ENCODE measurements at regions not wholly inside any gene's neighbourhood (a gene's known extent, or its start where the extent isn't known, plus 50 kb on each side); places are given as distances from the start of the nearest gene placed in this dataset.
"Not testable (repeated sequence)": the region's sequence is repeated elsewhere in the genome, so short reads cannot be mapped to it uniquely, and the experiment has no call there.

DNA sequence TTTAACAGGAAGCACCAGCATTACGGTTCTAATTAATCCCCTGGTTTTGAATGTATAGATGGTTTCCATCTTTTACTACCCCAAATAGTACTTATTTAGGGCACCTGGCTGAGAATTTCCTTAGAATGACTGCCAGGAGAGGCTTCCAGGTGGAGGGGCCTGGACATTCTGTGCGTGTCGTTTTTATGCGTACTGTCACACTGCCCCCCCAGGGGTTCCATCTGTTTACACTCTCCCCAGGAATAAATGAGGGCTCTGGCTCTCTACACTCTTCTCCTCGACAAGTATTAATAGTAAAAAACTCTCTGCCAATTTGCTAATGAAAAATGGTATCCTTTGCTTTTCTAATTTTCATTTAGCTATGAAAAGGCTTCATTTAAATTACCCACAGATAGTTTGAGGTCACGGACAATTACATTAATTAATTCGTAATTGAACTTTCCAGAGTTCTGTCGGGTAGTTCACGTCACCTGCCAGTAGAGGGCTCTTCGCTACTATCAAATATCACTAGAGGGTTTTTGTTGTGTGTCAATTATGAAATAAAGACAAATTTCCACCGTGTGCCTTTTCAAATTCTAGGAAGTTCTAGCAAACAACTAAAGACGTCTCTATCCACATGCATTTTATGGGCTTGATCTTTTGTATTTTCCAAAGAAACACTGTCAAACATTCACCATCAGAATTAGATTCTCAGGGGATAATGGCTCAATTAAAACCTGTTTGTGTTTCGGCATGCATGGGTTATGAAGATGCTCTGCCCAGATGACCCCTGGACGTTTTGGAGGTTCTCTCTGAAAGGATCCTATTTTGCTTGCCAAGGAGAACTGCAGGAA lies 88.8 kb upstream of the ASB18 start:
- DNase-seq (ENCODE audit: low spot score): peak; percentile 64
- peak; percentile 72 for TF ChIP-seq CTCF (IDR thresholded peaks at IDR 0.05; ENCODE audit: extremely low read depth, insufficient read depth, missing control alignments)
- in situ Hi-C loops (cut with MboI; ENCODE audit: low pct_unique_long_range_greater_than_20kb, low sequenced_read_pairs, unreplicated experiment): no loop called here

- DNase-seq (ENCODE audit: low spot score): no peak
- in situ Hi-C loops (cut with MboI; ENCODE audit: low pct_unique_long_range_greater_than_20kb, low sequenced_read_pairs, unreplicated experiment): no loop called here
- TF ChIP-seq CTCF (IDR thresholded peaks at IDR 0.05; ENCODE audit: extremely low read depth, insufficient read depth, missing control alignments): no peak
Measured at GRCh38 chr2:236353594-236353942, 89.4 kb upstream of the ASB18 start.

DNA sequence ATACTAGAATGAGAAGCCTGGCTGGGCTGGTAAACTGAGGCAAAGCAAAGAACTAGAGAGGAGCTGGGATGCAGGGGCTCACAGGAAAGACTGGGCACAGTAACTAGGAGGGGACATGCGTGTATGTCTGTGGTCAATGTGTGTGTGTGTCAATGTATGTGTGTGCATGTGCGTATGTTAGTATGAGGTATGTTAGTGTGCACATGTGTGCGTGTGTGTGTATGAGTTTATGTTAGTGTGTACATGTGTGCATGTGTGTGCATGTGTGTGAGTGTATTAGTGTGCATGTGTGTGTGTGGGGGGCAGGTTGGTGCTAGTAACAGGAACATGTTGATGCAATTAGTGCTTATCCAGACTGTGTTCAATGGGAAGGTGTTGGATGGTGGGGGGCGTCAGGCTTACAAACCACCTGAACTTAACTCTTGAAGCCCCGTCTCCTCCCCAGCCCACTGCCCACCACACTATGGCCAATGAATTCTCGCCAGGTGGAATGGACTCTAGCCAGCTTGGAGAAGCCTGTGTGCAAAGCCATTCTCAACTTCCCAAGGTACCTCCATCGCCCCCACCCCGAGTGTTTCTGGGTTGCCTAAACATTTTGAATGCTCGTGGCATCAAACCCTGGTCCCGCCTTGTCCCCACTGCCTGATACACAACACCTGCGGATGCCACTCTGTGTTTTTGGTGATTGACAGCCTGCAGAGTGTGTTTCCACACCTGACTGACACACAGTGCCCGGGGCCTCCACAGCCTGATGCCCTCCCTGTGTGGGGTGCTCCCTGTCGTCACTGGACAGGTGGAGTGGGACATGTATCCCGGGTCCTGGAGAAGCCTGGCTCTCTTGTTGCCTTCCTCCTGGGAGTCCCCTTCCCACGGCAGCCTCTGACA lies 90.1 kb upstream of the ASB18 start:
- no peak for TF ChIP-seq CTCF (IDR thresholded peaks at IDR 0.05; ENCODE audit: extremely low read depth, insufficient read depth, missing control alignments)

DNA sequence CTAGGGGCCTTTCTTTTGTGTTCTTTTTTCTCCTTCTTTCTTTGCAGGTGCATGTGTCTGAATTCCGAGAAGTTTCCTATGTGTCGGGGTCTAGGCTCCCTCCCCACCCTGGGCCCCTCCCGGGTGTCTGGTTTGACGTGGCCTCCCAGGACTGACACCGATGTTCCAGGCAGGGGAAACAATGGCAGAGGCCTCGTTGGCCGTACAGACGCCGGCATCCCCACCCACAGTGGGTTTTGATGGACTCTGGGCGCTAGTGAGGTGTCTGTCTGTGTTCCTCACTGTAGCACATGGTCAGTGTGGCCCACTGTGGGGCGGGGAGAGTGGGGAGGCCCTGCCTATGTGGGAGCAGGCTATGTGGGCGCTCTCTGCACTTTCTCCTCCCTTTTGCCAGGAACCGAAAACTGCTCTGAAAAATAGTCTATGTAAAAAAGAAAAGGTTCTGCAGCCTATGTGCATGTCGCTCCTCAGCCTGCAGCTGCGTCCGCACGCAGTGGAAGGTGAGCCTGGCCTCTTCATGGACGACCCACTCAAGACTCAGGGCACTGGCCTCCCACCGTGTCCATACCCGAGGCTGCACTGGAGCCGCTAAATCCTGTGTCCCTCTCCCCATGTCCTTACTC lies 90.9 kb upstream of the ASB18 start:
- in situ Hi-C loops (cut with MboI; ENCODE audit: low pct_unique_long_range_greater_than_20kb, low sequenced_read_pairs, unreplicated experiment): no loop called here
- TF ChIP-seq CTCF (IDR thresholded peaks at IDR 0.05; ENCODE audit: extremely low read depth, insufficient read depth, missing control alignments): no peak
- DNase-seq (ENCODE audit: low spot score): no peak

More for the DNA sequence above, 90.1 kb upstream of the ASB18 start:
- in situ Hi-C loops (cut with MboI; ENCODE audit: low pct_unique_long_range_greater_than_20kb, low sequenced_read_pairs, unreplicated experiment): no loop called here
- no peak for DNase-seq (ENCODE audit: low spot score)

DNA sequence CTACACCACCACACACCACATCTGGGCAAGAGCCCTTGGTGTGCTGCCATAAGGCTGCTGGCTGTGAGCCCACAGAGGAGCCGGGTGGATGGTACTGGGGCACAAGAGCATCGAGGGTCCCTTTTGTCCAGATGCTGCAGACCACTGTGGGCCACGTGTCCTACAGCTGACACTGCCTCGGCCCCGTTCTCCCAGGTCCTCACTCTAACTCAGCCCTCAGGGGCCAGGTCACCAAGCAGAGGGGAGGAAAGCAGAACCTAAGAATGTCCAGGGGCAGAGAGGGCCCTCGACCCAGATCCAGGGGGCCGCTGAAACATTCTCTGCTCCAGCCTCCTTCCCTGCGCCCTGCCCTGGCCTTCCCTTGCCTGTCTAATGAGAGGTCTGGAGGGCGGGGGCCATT lies 91.7 kb upstream of the ASB18 start:
- no peak for TF ChIP-seq CTCF (IDR thresholded peaks at IDR 0.05; ENCODE audit: extremely low read depth, insufficient read depth, missing control alignments)
- in situ Hi-C loops (cut with MboI; ENCODE audit: low pct_unique_long_range_greater_than_20kb, low sequenced_read_pairs, unreplicated experiment): no loop called here
- DNase-seq (ENCODE audit: low spot score): no peak

DNA sequence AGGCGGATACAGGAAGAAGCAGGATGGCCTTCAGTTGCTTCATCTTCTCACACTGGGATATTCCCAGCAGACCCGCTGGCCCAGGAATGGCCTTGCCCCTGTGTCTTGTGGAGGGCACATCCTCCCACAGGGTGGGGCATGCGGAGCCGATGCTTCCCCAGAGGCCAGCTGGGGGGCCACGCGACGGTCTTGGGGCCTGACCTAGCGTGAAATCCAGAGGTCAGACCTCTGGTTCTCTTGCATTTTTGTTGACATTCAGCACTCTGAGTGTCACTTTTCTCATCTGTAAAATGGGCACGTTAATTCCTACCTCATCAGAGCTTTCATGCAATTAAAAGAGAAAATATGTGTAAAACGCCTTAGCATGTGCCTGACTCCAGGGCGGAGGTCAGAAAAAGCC lies 92.1 kb upstream of the ASB18 start:
- in situ Hi-C loops (cut with MboI; ENCODE audit: low pct_unique_long_range_greater_than_20kb, low sequenced_read_pairs, unreplicated experiment): not testable (repeated sequence)

GRCh38 chr2:236358482-236358881 lies 94.3 kb upstream of the ASB18 start:
- DNase-seq (ENCODE audit: low spot score); in situ Hi-C loops (cut with MboI; ENCODE audit: low pct_unique_long_range_greater_than_20kb, low sequenced_read_pairs, unreplicated experiment): not testable (repeated sequence)

More for the DNA sequence above, 92.1 kb upstream of the ASB18 start:
- not testable (repeated sequence) for DNase-seq (ENCODE audit: low spot score)

All from GM13977 (cell line).